ENCODE measurements at regions not wholly inside any gene's neighbourhood (a gene's known extent, or its start where the extent isn't known, plus 50 kb on each side); places are given as distances from the start of the nearest gene placed in this dataset.

DNA sequence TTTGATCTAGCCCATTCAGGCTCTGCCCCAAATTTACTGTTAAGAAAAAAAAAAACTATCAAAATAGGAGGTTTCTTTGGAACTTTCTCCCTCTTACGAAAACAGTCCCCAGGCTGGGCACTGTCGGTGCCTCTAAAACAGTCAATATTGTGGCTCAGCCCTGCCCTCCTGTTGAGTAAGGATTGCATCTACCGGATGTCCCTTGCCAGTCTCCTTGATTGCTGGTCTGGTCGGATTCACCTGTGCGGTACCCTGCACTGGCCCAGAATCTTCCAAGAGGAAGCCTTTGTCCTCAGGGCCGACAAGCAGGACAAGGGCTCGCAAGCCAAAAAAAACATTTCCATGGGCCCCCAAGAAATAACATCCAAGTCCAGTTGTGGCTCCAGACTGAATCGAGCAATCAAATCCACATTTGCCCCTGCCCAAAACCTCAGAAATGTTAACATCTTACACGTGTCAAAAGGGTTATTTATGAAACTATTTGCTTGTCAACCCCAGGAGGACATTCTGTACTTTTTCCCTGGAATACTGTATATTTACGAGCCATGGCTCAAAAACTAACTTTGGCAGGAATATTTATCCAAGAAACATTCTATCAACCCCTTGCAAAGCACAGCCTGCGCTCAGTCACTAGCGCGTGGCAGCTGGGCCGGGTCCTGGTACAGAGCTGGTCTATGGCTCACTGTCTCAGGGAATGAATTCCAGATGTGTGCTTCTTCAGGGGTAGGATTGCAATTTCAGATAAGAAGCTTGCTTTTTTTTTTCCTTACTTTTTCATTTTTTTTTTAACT is 129.2 kb upstream of the ADRA1B start:
- TF ChIP-seq, protein P1, sequence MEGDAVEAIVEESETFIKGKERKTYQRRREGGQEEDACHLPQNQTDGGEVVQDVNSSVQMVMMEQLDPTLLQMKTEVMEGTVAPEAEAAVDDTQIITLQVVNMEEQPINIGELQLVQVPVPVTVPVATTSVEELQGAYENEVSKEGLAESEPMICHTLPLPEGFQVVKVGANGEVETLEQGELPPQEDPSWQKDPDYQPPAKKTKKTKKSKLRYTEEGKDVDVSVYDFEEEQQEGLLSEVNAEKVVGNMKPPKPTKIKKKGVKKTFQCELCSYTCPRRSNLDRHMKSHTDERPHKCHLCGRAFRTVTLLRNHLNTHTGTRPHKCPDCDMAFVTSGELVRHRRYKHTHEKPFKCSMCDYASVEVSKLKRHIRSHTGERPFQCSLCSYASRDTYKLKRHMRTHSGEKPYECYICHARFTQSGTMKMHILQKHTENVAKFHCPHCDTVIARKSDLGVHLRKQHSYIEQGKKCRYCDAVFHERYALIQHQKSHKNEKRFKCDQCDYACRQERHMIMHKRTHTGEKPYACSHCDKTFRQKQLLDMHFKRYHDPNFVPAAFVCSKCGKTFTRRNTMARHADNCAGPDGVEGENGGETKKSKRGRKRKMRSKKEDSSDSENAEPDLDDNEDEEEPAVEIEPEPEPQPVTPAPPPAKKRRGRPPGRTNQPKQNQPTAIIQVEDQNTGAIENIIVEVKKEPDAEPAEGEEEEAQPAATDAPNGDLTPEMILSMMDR (IDR thresholded peaks at IDR 0.05; ENCODE audit: insufficient read depth, low read depth, low read length) = no peak
- no peak for TF ChIP-seq EZH2 (IDR thresholded peaks at IDR 0.05; ENCODE audit: insufficient read depth, low read length)
